ENCODE measurements at regions not wholly inside any gene's neighbourhood (a gene's known extent, or its start where the extent isn't known, plus 50 kb on each side); places are given as distances from the start of the nearest gene placed in this dataset.

GRCh38 chr3:18825665-18826064 is 322.6 kb upstream of the KCNH8 start:
- ChIA-PET CTCF (no interaction called here), POLR2A (interaction anchor here (0.6 kb wide), 1 partner anchor 296 kb away, joined by 3 read pairs; no protein-coding TSS in a partner anchor)
- Mint-ChIP-seq H3K9me3 (ENCODE audit: unreplicated experiment) (no peaks in the 10 kb centered on the region), H3K36me3 (ENCODE audit: insufficient read depth, unreplicated experiment) (no peaks in the 10 kb centered on the region), H3K4me1 (ENCODE audit: insufficient read depth, unreplicated experiment) (peaks cover 4% of the 10 kb centered on the region), H3K27me3 (ENCODE audit: insufficient read depth, unreplicated experiment) (no peaks in the 10 kb centered on the region), H3K4me3 (ENCODE audit: unreplicated experiment) (no peak overlapping the region), H3K27ac (ENCODE audit: low read depth, unreplicated experiment) (no peak overlapping the region)
- no peak for DNase-seq (ENCODE audit: unreplicated experiment)
- no peak for TF ChIP-seq CTCF (IDR thresholded peaks at IDR 0.05; ENCODE audit: unreplicated experiment)
- no TSS peak for BruUV-seq (replicated peaks)
- intact Hi-C loops (cut with micrococcal nuclease), result no loop called here

GRCh38 chr3:18813300-18813699 is 335.0 kb upstream of the KCNH8 start:
- Mint-ChIP-seq H3K27me3 (ENCODE audit: insufficient read depth, unreplicated experiment) (no peaks in the 10 kb centered on the region), H3K9me3 (ENCODE audit: unreplicated experiment) (no peaks in the 10 kb centered on the region), H3K27ac (ENCODE audit: low read depth, unreplicated experiment) (peak overlapping the region; percentile 71), H3K4me3 (ENCODE audit: unreplicated experiment) (no peak overlapping the region), H3K36me3 (ENCODE audit: insufficient read depth, unreplicated experiment) (no peaks in the 10 kb centered on the region), H3K4me1 (ENCODE audit: insufficient read depth, unreplicated experiment) (peaks cover 31% of the 10 kb centered on the region)
- BruUV-seq (replicated peaks), result no TSS peak
- no peak for TF ChIP-seq CTCF (IDR thresholded peaks at IDR 0.05; ENCODE audit: unreplicated experiment)
- no peak for DNase-seq (ENCODE audit: unreplicated experiment)
- intact Hi-C loops (cut with micrococcal nuclease), result no loop called here
- POLR2A ChIA-PET, result no interaction called here
- CTCF ChIA-PET, result interaction anchor here (1.0 kb wide), 1 partner anchor 34 kb away, joined by 6 read pairs; no protein-coding TSS in a partner anchor

GRCh38 chr3:18812316-18812715 is 336.0 kb upstream of the KCNH8 start:
- H3K27me3 Mint-ChIP-seq (ENCODE audit: insufficient read depth, unreplicated experiment), result no peaks in the 10 kb centered on the region
- CTCF ChIA-PET, result no interaction called here
- H3K4me3 Mint-ChIP-seq (ENCODE audit: unreplicated experiment), result no peak overlapping the region
- no TSS peak for BruUV-seq (replicated peaks)
- peaks cover 37% of the 10 kb centered on the region for H3K4me1 Mint-ChIP-seq (ENCODE audit: insufficient read depth, unreplicated experiment)
- H3K36me3 Mint-ChIP-seq (ENCODE audit: insufficient read depth, unreplicated experiment), result no peaks in the 10 kb centered on the region
- H3K9me3 Mint-ChIP-seq (ENCODE audit: unreplicated experiment), result no peaks in the 10 kb centered on the region
- TF ChIP-seq CTCF (IDR thresholded peaks at IDR 0.05; ENCODE audit: unreplicated experiment), result no peak
- intact Hi-C loops (cut with micrococcal nuclease), result no loop called here
- POLR2A ChIA-PET, result no interaction called here
- DNase-seq (ENCODE audit: unreplicated experiment), result peak; percentile 87
- H3K27ac Mint-ChIP-seq (ENCODE audit: low read depth, unreplicated experiment), result peak overlapping the region; percentile 71

GRCh38 chr3:18810306-18810661 is 338.0 kb upstream of the KCNH8 start:
- no peak for DNase-seq (ENCODE audit: unreplicated experiment)
- POLR2A ChIA-PET, result no interaction called here
- CTCF ChIA-PET, result interaction anchor here (0.6 kb wide), 1 partner anchor 8 kb away, joined by 4 read pairs; no protein-coding TSS in a partner anchor
- H3K4me3 Mint-ChIP-seq (ENCODE audit: unreplicated experiment), result no peak overlapping the region
- intact Hi-C loops (cut with micrococcal nuclease), result no loop called here
- peak overlapping the region; percentile 34 for H3K27ac Mint-ChIP-seq (ENCODE audit: low read depth, unreplicated experiment)
- BruUV-seq (replicated peaks), result no TSS peak
- no peaks in the 10 kb centered on the region for H3K27me3 Mint-ChIP-seq (ENCODE audit: insufficient read depth, unreplicated experiment)
- no peaks in the 10 kb centered on the region for H3K36me3 Mint-ChIP-seq (ENCODE audit: insufficient read depth, unreplicated experiment)
- H3K4me1 Mint-ChIP-seq (ENCODE audit: insufficient read depth, unreplicated experiment), result peaks cover 49% of the 10 kb centered on the region
- H3K9me3 Mint-ChIP-seq (ENCODE audit: unreplicated experiment), result no peaks in the 10 kb centered on the region
- TF ChIP-seq CTCF (IDR thresholded peaks at IDR 0.05; ENCODE audit: unreplicated experiment), result no peak
